Glutamatergic neuron (in vitro differentiated cells): ENCODE measurements at regions not wholly inside any gene's neighbourhood (a gene's known extent, or its start where the extent isn't known, plus 50 kb on each side); places are given as distances from the start of the nearest gene placed in this dataset.

ENCODE experiments used
- DNase-seq: peaks from one replicate; pipeline ENCODE4 v3.0.0; 2022
- H3K27ac Mint-ChIP-seq: one replicate; pipeline ENCODE4 v1.8.0; 2020; ENCODE audit warnings: mild to moderate bottlenecking, mixed read lengths, inconsistent platforms; ENCODE audit not compliant: unreplicated experiment
- H3K27me3 Mint-ChIP-seq: one replicate; pipeline ENCODE4 v1.8.0; 2020; ENCODE audit warnings: mild to moderate bottlenecking, moderate library complexity, mixed read lengths, inconsistent platforms; ENCODE audit not compliant: unreplicated experiment
- H3K36me3 Mint-ChIP-seq: one replicate; pipeline ENCODE4 v1.8.0; 2020; ENCODE audit warnings: mild to moderate bottlenecking, mixed read lengths, inconsistent platforms; ENCODE audit not compliant: unreplicated experiment
- H3K4me1 Mint-ChIP-seq: one replicate; pipeline ENCODE4 v1.8.0; 2020; ENCODE audit warnings: mild to moderate bottlenecking, low read depth, mixed read lengths, inconsistent platforms; ENCODE audit not compliant: unreplicated experiment
- H3K4me3 Mint-ChIP-seq: one replicate; pipeline ENCODE4 v1.8.0; 2020; ENCODE audit warnings: mild to moderate bottlenecking, mixed read lengths, inconsistent platforms; ENCODE audit not compliant: unreplicated experiment
- H3K9me3 Mint-ChIP-seq: one replicate; pipeline ENCODE4 v1.8.0; 2020; ENCODE audit warnings: mild to moderate bottlenecking, moderate library complexity, mixed read lengths, inconsistent platforms; ENCODE audit not compliant: unreplicated experiment
- CTCF ChIP-seq: fragments of 200-600 bp; sonication (generic); IDR thresholded peaks from one replicate; pipeline ENCODE4 v1.5.0; 2021; ENCODE audit not compliant: partially characterized antibody, unreplicated experiment

DNA sequence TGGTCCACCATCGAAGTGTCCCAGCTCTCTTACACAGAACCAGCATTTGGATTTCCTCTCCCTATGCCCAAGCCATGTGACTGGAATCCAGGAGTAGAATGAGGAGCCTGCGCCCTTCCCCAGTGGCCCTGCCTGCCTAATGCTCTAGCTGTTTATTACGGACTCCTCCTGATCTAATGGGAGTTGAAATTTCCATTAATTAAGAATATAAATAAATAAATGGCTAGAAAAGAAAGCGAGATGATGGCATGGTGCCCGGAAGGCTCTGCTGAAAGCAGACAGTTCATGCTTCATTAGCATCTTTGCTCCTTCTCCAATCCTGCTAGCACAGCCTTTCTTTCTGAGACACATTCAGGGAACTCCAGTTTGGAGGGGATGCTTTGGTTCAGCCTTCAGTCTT is 216.2 kb downstream of the SEC16B start:
- peaks cover 3% of the 10 kb centered on the region for H3K4me1 Mint-ChIP-seq

DNA sequence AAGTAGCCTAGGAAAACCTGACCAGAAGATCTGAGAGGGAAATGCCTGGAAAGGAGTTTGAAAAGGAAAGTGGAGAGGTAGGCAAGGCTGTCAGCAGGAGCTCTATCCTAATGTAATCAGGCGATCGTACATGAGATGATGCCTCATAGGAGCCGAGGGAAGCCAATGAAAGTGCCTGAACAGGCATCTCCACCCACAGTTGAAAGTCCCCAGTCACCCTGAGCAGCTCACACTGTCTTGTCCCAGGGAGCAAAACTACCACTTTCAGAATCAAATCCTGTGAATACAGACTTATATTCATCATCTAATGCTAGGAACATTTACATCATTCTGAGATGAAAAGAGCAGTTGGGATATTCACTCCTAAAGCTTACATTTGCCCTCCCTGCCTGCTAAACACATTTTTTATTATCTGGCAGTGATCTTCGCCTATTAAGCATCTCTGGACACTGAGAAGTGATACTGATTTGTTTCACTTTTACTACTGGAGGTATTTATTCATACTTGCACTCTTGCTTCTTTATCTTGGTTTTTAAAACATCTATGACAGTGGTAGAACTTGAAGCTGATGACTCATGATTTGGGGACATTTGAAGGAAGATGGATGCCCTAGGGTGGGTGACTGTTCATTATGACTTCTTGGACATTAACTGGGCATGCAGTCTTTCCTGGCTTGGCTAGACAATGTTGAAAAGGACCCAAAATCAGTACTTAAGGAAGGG is 221.6 kb downstream of the SEC16B start:
- no peaks in the 10 kb centered on the region for H3K36me3 Mint-ChIP-seq
- H3K4me1 Mint-ChIP-seq, result no peaks in the 10 kb centered on the region
- no peak for DNase-seq
- H3K27me3 Mint-ChIP-seq, result no peaks in the 10 kb centered on the region
- no peaks in the 10 kb centered on the region for H3K9me3 Mint-ChIP-seq
- no peak for TF ChIP-seq CTCF
- H3K27ac Mint-ChIP-seq, result no peak overlapping the region
- no peak overlapping the region for H3K4me3 Mint-ChIP-seq

More for the DNA sequence above, 216.2 kb downstream of the SEC16B start:
- H3K9me3 Mint-ChIP-seq, result no peaks in the 10 kb centered on the region
- H3K4me3 Mint-ChIP-seq, result no peak overlapping the region
- H3K36me3 Mint-ChIP-seq, result no peaks in the 10 kb centered on the region
- TF ChIP-seq CTCF, result no peak
- H3K27ac Mint-ChIP-seq, result no peak overlapping the region
- DNase-seq, result no peak
- no peaks in the 10 kb centered on the region for H3K27me3 Mint-ChIP-seq

GRCh38 chr1:177746155-177746554 is 223.7 kb downstream of the SEC16B start:
- no peak overlapping the region for H3K27ac Mint-ChIP-seq
- no peaks in the 10 kb centered on the region for H3K27me3 Mint-ChIP-seq
- no peak overlapping the region for H3K4me3 Mint-ChIP-seq
- DNase-seq, result no peak
- H3K9me3 Mint-ChIP-seq, result no peaks in the 10 kb centered on the region
- no peaks in the 10 kb centered on the region for H3K4me1 Mint-ChIP-seq
- TF ChIP-seq CTCF, result no peak
- H3K36me3 Mint-ChIP-seq, result no peaks in the 10 kb centered on the region

- Mint-ChIP-seq H3K27me3 (no peaks in the 10 kb centered on the region), H3K27ac (no peak overlapping the region), H3K36me3 (no peaks in the 10 kb centered on the region), H3K9me3 (no peaks in the 10 kb centered on the region), H3K4me3 (no peak overlapping the region), H3K4me1 (no peaks in the 10 kb centered on the region)
- no peak for DNase-seq
- TF ChIP-seq CTCF, result no peak
Observed at GRCh38 chr1:177744906-177745305, 225.0 kb downstream of the SEC16B start.

DNA sequence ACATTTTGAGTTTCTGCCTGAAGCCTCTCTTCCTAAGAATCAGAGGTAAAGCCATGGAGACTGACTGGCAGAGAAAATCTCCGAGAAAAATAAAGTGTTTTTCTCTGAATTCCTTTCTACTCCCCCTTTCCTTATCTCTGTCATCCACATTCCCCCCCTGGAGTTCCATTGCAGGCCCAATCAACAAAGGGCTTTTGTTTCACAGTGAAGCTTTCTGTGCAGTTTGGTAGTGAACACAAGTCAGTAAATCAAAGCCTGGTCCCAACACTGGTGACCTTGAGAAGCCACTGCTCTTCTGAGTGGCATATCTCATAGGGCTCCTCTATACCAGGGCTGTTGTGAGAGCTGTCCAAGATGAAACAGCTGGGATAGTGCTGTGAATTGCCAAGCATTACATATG is 228.4 kb downstream of the SEC16B start:
- H3K36me3 Mint-ChIP-seq, result no peaks in the 10 kb centered on the region
- H3K4me1 Mint-ChIP-seq, result no peaks in the 10 kb centered on the region
- DNase-seq, result no peak
- no peak for TF ChIP-seq CTCF
- H3K4me3 Mint-ChIP-seq, result no peak overlapping the region
- H3K9me3 Mint-ChIP-seq, result no peaks in the 10 kb centered on the region
- H3K27me3 Mint-ChIP-seq, result no peaks in the 10 kb centered on the region
- H3K27ac Mint-ChIP-seq, result no peak overlapping the region
